Stimulated activated CD4-positive, alpha-beta T cell treated with anti-CD3 and anti-CD28 coated beads, Interleukin-12 subunit alpha, Interleukin-12 subunit beta, amount 100 ng/mL, for 4 hours (primary cell): ENCODE measurements at regions not wholly inside any gene's neighbourhood (a gene's known extent, or its start where the extent isn't known, plus 50 kb on each side); places are given as distances from the start of the nearest gene placed in this dataset.

Experiments
- DNase-seq: peaks from one replicate; pipeline ENCODE4 v3.0.0-alpha.2; 2020

GRCh38 chr12:75974323-75975187 lies 57.0 kb downstream of the PHLDA1 start:
- DNase-seq, result no peak

- no peak for DNase-seq
These were observed 60.3 kb downstream of the PHLDA1 start for GRCh38 chr12:75971253-75971652.

- DNase-seq, result no peak
These were observed 61.3 kb downstream of the PHLDA1 start for GRCh38 chr12:75970310-75970709.

GRCh38 chr12:75969768-75970167 lies 61.8 kb downstream of the PHLDA1 start:
- DNase-seq, result no peak

- no peak for DNase-seq
These were observed 65.9 kb downstream of the PHLDA1 start for GRCh38 chr12:75965661-75966060.

- DNase-seq, result no peak
These were observed 67.4 kb downstream of the PHLDA1 start for GRCh38 chr12:75964150-75964549.

- DNase-seq, result no peak
These were observed 69.7 kb downstream of the PHLDA1 start for GRCh38 chr12:75961878-75962277.

GRCh38 chr12:75960954-75961661 lies 70.5 kb downstream of the PHLDA1 start:
- DNase-seq, result no peak

- no peak for DNase-seq
These were observed 71.3 kb downstream of the PHLDA1 start for GRCh38 chr12:75960086-75960910.

- DNase-seq, result no peak
These were observed 72.1 kb downstream of the PHLDA1 start for GRCh38 chr12:75959506-75959905.

- no peak for DNase-seq
These were observed 72.5 kb downstream of the PHLDA1 start for GRCh38 chr12:75959060-75959459.

- DNase-seq, result no peak
These were observed 76.3 kb downstream of the PHLDA1 start for GRCh38 chr12:75955251-75955650.

- DNase-seq, result no peak
These were observed 76.8 kb downstream of the PHLDA1 start for GRCh38 chr12:75954749-75955148.

GRCh38 chr12:75954041-75954440 lies 77.5 kb downstream of the PHLDA1 start:
- no peak for DNase-seq

- DNase-seq, result no peak
These were observed 78.2 kb downstream of the PHLDA1 start for GRCh38 chr12:75953312-75953906.

GRCh38 chr12:75951399-75952278 lies 79.9 kb downstream of the PHLDA1 start:
- DNase-seq, result no peak

- no peak for DNase-seq
These were observed 84.3 kb downstream of the PHLDA1 start for GRCh38 chr12:75947156-75947723.

- DNase-seq, result no peak
These were observed 86.0 kb downstream of the PHLDA1 start for GRCh38 chr12:75945581-75945980.

- no peak for DNase-seq
These were observed 86.6 kb downstream of the PHLDA1 start for GRCh38 chr12:75944905-75945432.

GRCh38 chr12:75944097-75944904 lies 87.3 kb downstream of the PHLDA1 start:
- no peak for DNase-seq
